Loucy (cell line): ENCODE measurements at regions not wholly inside any gene's neighbourhood (a gene's known extent, or its start where the extent isn't known, plus 50 kb on each side); places are given as distances from the start of the nearest gene placed in this dataset.

Experiments
- H2AFZ ChIP-seq: fragments of 200-600 bp; sonication (generic); 2 replicates; pipeline ENCODE4 v1.6.0; 2016; ENCODE audit warnings: antibody characterized with exemption, mild to moderate bottlenecking, low read length, moderate library complexity
- H3F3A ChIP-seq: fragments of 200-600 bp; 2 replicates; pipeline ENCODE4 v1.6.0; 2016; ENCODE audit warnings: antibody characterized with exemption, low read depth, mild to moderate bottlenecking
- H3K27me3 ChIP-seq: fragments of 200-600 bp; sonication (generic); 2 replicates; pipeline ENCODE4 v1.6.1; 2014; ENCODE audit warnings: low read length, mild to moderate bottlenecking; ENCODE audit not compliant: insufficient read depth, poor library complexity, severe bottlenecking
- H3K36me3 ChIP-seq: fragments of 200-600 bp; sonication (generic); 2 replicates; pipeline ENCODE4 v1.6.1; 2016; ENCODE audit warnings: low read length; ENCODE audit not compliant: insufficient read depth
- H3K4me1 ChIP-seq: fragments of 200-600 bp; sonication (generic); 2 replicates; pipeline ENCODE4 v1.5.1; 2014; ENCODE audit warnings: low read length, mild to moderate bottlenecking; ENCODE audit not compliant: insufficient read depth, poor library complexity, severe bottlenecking
- H3K4me2 ChIP-seq: fragments of 200-600 bp; sonication (generic); 2 replicates; pipeline ENCODE4 v1.6.0; 2014; ENCODE audit warnings: antibody characterized with exemption, low read length, low read depth, mild to moderate bottlenecking; ENCODE audit not compliant: poor library complexity, severe bottlenecking
- H3K4me3 ChIP-seq: fragments of 200-600 bp; sonication (generic); 2 replicates; pipeline ENCODE4 v1.5.1; 2014; ENCODE audit warnings: low read length, mild to moderate bottlenecking, mixed read lengths; ENCODE audit not compliant: poor library complexity, severe bottlenecking
- H3K79me2 ChIP-seq: fragments of 200-600 bp; sonication (generic); 2 replicates; pipeline ENCODE4 v1.6.1; 2014; ENCODE audit warnings: low read length; ENCODE audit not compliant: insufficient read depth
- H3K9ac ChIP-seq: fragments of 200-600 bp; sonication (generic); 2 replicates; pipeline ENCODE4 v1.6.0; 2014; ENCODE audit warnings: mild to moderate bottlenecking, low read depth, low read length, moderate library complexity; ENCODE audit not compliant: poor library complexity, severe bottlenecking
- H3K9me2 ChIP-seq: fragments of 200-600 bp; sonication (generic); replicated peaks from 2 replicates; pipeline ENCODE4 v1.6.1; 2016; ENCODE audit warnings: low read depth, low read length, mixed read lengths
- H3K9me3 ChIP-seq: fragments of 200-600 bp; sonication (generic); 2 replicates; pipeline ENCODE4 v1.6.1; 2014; ENCODE audit warnings: mild to moderate bottlenecking, antibody characterized with exemption, low read length, low read depth; ENCODE audit not compliant: insufficient read depth
- H4K20me1 ChIP-seq: fragments of 200-600 bp; sonication (generic); 2 replicates; pipeline ENCODE4 v1.6.0; 2014; ENCODE audit warnings: antibody characterized with exemption, low read length, mild to moderate bottlenecking; ENCODE audit not compliant: insufficient read depth, poor library complexity, severe bottlenecking
- EZH2phosphoT487 ChIP-seq: fragments of 200-600 bp; IDR thresholded peaks from 2 replicates; pipeline ENCODE4 v1.6.1; 2018; ENCODE audit warnings: antibody characterized with exemption, mild to moderate bottlenecking, moderate library complexity, borderline replicate concordance
- TF ChIP-seq, protein P1 (sequence below): fragments of 200-600 bp; sonication (generic); conservative IDR thresholded peaks from 2 replicates; pipeline ENCODE4 v1.5.1; 2014; ENCODE audit warnings: mild to moderate bottlenecking, antibody characterized with exemption, low read length

DNA sequence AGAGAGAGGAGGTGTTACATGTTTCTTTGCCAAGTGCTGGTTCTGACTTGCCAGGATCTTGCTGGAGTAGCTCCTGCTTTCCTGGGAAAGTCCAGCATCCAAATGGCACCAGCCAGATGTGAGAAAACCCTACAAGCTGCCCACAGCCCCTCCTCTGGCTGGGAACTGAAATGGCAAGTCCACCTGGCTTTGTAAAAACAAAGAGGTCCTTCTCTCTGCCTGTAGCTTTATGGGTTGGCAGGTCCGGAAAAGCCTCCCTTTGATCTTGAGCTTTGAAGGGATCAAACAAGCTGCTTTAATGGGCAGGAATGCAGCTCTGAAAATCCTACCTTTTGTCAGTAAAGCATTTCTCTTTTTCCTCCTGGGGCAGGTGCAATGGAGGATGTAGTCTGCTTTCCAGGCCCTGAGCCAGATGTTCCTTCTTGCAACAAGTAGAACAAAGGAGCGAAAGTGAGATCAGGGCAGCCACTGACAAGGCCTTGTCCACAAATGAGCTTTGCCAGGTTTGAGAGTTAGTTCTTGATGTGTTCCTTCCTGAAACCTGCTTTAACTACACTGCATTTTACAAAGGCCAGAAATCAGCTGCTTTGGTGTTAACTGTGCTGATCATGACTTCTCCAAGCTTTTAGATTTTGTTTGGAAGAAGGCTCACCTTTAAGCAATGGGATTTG lies 456.7 kb downstream of the ZNF608 start:
- no peak overlapping the region for H3K4me3 ChIP-seq
- H3F3A ChIP-seq = no peaks in the 10 kb centered on the region
- no peaks in the 10 kb centered on the region for H3K36me3 ChIP-seq
- H4K20me1 ChIP-seq = no peaks in the 10 kb centered on the region
- H3K4me2 ChIP-seq = no peak overlapping the region
- H2AFZ ChIP-seq = no peak overlapping the region
- no peaks in the 10 kb centered on the region for H3K27me3 ChIP-seq
- H3K9ac ChIP-seq = no peak overlapping the region
- H3K79me2 ChIP-seq = no peaks in the 10 kb centered on the region
- no peaks in the 10 kb centered on the region for H3K9me3 ChIP-seq
- no peaks in the 10 kb centered on the region for H3K4me1 ChIP-seq
- TF ChIP-seq, protein P1, sequence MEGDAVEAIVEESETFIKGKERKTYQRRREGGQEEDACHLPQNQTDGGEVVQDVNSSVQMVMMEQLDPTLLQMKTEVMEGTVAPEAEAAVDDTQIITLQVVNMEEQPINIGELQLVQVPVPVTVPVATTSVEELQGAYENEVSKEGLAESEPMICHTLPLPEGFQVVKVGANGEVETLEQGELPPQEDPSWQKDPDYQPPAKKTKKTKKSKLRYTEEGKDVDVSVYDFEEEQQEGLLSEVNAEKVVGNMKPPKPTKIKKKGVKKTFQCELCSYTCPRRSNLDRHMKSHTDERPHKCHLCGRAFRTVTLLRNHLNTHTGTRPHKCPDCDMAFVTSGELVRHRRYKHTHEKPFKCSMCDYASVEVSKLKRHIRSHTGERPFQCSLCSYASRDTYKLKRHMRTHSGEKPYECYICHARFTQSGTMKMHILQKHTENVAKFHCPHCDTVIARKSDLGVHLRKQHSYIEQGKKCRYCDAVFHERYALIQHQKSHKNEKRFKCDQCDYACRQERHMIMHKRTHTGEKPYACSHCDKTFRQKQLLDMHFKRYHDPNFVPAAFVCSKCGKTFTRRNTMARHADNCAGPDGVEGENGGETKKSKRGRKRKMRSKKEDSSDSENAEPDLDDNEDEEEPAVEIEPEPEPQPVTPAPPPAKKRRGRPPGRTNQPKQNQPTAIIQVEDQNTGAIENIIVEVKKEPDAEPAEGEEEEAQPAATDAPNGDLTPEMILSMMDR = no peak
- no peak for TF ChIP-seq EZH2phosphoT487
- H3K9me2 ChIP-seq = no peaks in the 10 kb centered on the region

DNA sequence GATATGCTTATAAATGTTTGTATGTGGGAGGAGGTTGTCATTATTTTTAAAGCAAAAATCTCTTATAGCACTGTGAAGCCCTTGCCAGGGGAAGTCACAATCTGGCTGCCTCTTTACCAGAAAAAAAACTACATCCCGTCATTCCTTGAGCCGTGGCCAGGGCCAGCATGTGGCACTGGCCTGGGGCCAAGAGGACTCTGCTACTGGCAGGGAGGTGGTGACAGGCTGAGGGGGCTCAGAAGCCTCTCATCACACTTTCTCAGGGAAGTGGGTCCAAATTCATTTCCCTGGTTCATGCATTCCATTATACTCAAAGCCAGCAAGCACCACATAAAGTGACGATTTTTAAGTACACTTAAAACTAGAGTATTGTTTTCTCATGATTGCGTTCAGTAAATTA lies 457.3 kb downstream of the ZNF608 start:
- H3K9me2 ChIP-seq = no peaks in the 10 kb centered on the region
- no peak overlapping the region for H3K4me2 ChIP-seq
- H3K4me1 ChIP-seq = no peaks in the 10 kb centered on the region
- H3K4me3 ChIP-seq = no peak overlapping the region
- H3K9ac ChIP-seq = no peak overlapping the region
- H2AFZ ChIP-seq = no peak overlapping the region
- TF ChIP-seq, protein P1 = no peak
- TF ChIP-seq EZH2phosphoT487 = no peak
- H3F3A ChIP-seq = no peaks in the 10 kb centered on the region
- H3K27me3 ChIP-seq = no peaks in the 10 kb centered on the region
- no peaks in the 10 kb centered on the region for H4K20me1 ChIP-seq
- no peaks in the 10 kb centered on the region for H3K9me3 ChIP-seq
- H3K36me3 ChIP-seq = no peaks in the 10 kb centered on the region
- no peaks in the 10 kb centered on the region for H3K79me2 ChIP-seq

DNA sequence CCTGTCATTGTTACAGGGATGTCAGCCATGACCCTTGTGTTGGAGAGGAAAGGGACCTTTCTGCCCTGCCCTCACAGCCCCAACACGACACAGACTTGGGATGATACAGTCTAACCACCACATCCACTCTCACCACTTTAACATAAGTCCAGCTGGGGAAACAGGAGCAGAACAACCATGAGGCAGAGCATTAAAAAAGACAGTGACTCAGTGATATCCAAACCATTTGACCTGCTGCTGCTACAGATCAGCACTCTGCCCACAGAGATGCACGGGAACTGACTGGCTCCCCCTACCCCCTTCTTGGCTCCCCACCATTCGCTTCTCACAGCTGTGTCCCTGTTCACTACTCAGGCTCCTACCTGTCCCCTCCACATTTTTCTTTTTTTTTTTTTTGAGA lies 458.6 kb downstream of the ZNF608 start:
- H3K9ac ChIP-seq = no peak overlapping the region
- TF ChIP-seq EZH2phosphoT487 = no peak
- TF ChIP-seq, protein P1 = no peak
- no peak overlapping the region for H3K4me2 ChIP-seq
- no peaks in the 10 kb centered on the region for H3K79me2 ChIP-seq
- no peaks in the 10 kb centered on the region for H3K9me2 ChIP-seq
- no peaks in the 10 kb centered on the region for H3K4me1 ChIP-seq
- H3F3A ChIP-seq = no peaks in the 10 kb centered on the region
- no peaks in the 10 kb centered on the region for H4K20me1 ChIP-seq
- no peak overlapping the region for H3K4me3 ChIP-seq
- H3K9me3 ChIP-seq = no peaks in the 10 kb centered on the region
- H3K36me3 ChIP-seq = no peaks in the 10 kb centered on the region
- H3K27me3 ChIP-seq = no peaks in the 10 kb centered on the region
- H2AFZ ChIP-seq = no peak overlapping the region
